Stomach (tissue), 8 donors: ENCODE measurements at regions not wholly inside any gene's neighbourhood (a gene's known extent, or its start where the extent isn't known, plus 50 kb on each side); places are given as distances from the start of the nearest gene placed in this dataset.

ENCODE experiments used
- DNase-seq, 2 donors: peaks; one replicate each; pipeline versions ENCODE4 v3.0.0 to v3.0.0-alpha.2; 2013 to 2019
- H3K27ac ChIP-seq, 5 donors: fragments of 200-600 bp in 4 of 5; sonication (generic) in 4 of 5; one replicate each; pipeline ENCODE4 v1.5.1; 2013 to 2019; ENCODE audit warnings: mild to moderate bottlenecking in 1 of 5, moderate library complexity in 1 of 5
- H3K27me3 ChIP-seq, 3 donors: fragments of 200-600 bp; sonication (generic); one replicate each; pipeline ENCODE4 v1.5.1; 2017 to 2019; ENCODE audit warnings: mixed run types in 1 of 3
- H3K36me3 ChIP-seq, 4 donors: fragments of 200-600 bp; sonication (generic); 1 replicate in 3 of 4; 2 replicates in 1 of 4; pipeline ENCODE4 v1.5.1; 2016 to 2019
- H3K4me1 ChIP-seq, 4 donors: fragments of 200-600 bp; sonication (generic); one replicate each; pipeline ENCODE4 v1.5.1; 2016 to 2019
- H3K4me3 ChIP-seq, 4 donors: fragments of 200-600 bp; sonication (generic) in 3 of 4; one replicate each; pipeline ENCODE4 v1.5.1; 2016 to 2019; ENCODE audit warnings: mild to moderate bottlenecking in 1 of 4
- H3K9me3 ChIP-seq, 4 donors: fragments of 200-600 bp; sonication (generic); one replicate each; pipeline ENCODE4 v1.5.1; 2016 to 2019
- EP300 ChIP-seq: sonication (generic); formaldehyde crosslinking; IDR thresholded peaks from one replicate; pipeline ENCODE4 v1.6.1; 2017; ENCODE audit warnings: antibody characterized with exemption
- POLR2A ChIP-seq, 4 donors: fragments of 450-650 bp; IDR thresholded peaks; one replicate each; pipeline ENCODE4 v1.6.1; 2016; ENCODE audit warnings: antibody characterized with exemption in 4 of 4, control low read depth in 2 of 4, mild to moderate bottlenecking in 1 of 4, moderate library complexity in 1 of 4
- POLR2AphosphoS5 ChIP-seq, 3 donors: sonication (generic); formaldehyde crosslinking; IDR thresholded peaks; one replicate each; pipeline ENCODE4 v1.6.1; 2016; ENCODE audit warnings: antibody characterized with exemption in 3 of 3
- WGBS, 5 donors: extraction: QIAGEN DNeasy Blood & Tissue Kit in 3 of 5; methylation state at CpG; one replicate each; pipeline versions ENCODE4 v1.1.5 to v1.1.7; 2013 to 2018; 5-methylcytosine and 5-hydroxymethylcytosine counted together
- intact Hi-C: fragments of 100-400 bp; cut with DNase I; formaldehyde crosslinking; loops from one replicate; pipeline ENCODE4 v1.15.1; 2023; ENCODE audit warnings: low total_unique reads
- TF ChIP-seq, protein P1 (sequence below), 7 experiments: fragments of 450-650 bp in 4 of 7; fragments of 200-600 bp in 3 of 7; sonication (generic) in 3 of 7; IDR thresholded peaks; one replicate each; pipeline ENCODE4 v1.5.1; 2016 to 2019; ENCODE audit warnings: antibody characterized with exemption in 7 of 7, control low read depth in 2 of 7, mild to moderate bottlenecking in 1 of 7
- donor health status: healthy with polysubstance abuse.
- donor health status: Bipolar disorder and iron deficiency.
- donor health status: healthy.

- WGBS, 5 donors = 85 to 97% (median 92%) methylated on average over 7 of the region's 7 CpGs
- Histone ChIP-seq H3K4me3 (no peak overlapping the region), H3K36me3 (no peaks in the 10 kb centered on the region), H3K9me3 (no peaks in the 10 kb centered on the region), H3K27ac (no peak overlapping the region), H3K27me3 (no peaks in the 10 kb centered on the region), H3K4me1 (peaks cover 0 to 7% (median 5%) of the 10 kb centered on the region in 4 donors)
- DNase-seq = no peak
- intact Hi-C loops = loop anchor here (5.0 to 10.0 kb wide), 2 partner anchors 200 to 383 kb away; no protein-coding TSS in a partner anchor
- TF ChIP-seq EP300 = no peak
- TF ChIP-seq, protein P1, sequence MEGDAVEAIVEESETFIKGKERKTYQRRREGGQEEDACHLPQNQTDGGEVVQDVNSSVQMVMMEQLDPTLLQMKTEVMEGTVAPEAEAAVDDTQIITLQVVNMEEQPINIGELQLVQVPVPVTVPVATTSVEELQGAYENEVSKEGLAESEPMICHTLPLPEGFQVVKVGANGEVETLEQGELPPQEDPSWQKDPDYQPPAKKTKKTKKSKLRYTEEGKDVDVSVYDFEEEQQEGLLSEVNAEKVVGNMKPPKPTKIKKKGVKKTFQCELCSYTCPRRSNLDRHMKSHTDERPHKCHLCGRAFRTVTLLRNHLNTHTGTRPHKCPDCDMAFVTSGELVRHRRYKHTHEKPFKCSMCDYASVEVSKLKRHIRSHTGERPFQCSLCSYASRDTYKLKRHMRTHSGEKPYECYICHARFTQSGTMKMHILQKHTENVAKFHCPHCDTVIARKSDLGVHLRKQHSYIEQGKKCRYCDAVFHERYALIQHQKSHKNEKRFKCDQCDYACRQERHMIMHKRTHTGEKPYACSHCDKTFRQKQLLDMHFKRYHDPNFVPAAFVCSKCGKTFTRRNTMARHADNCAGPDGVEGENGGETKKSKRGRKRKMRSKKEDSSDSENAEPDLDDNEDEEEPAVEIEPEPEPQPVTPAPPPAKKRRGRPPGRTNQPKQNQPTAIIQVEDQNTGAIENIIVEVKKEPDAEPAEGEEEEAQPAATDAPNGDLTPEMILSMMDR (IDR thresholded peaks at IDR 0.05) = no peak
- no peak for TF ChIP-seq POLR2A (IDR thresholded peaks at IDR 0.05)
- no peak for TF ChIP-seq POLR2AphosphoS5 (IDR thresholded peaks at IDR 0.05)
These were observed 178.0 kb downstream of the HAUS1 start for GRCh38 chr18:46282177-46282570.

- no peak overlapping the region for H3K27ac ChIP-seq
- no peak for DNase-seq
- peaks cover 0 to 7% (median 5%) of the 10 kb centered on the region in 4 donors for H3K4me1 ChIP-seq
- WGBS, 5 donors = 85 to 94% (median 93%) methylated on average over 7 of the region's 7 CpGs
- TF ChIP-seq POLR2AphosphoS5 (IDR thresholded peaks at IDR 0.05) (no peak), POLR2A (IDR thresholded peaks at IDR 0.05) (no peak), EP300 (no peak)
- TF ChIP-seq, protein P1 (IDR thresholded peaks at IDR 0.05) = no peak
- H3K36me3 ChIP-seq = no peaks in the 10 kb centered on the region
- no peaks in the 10 kb centered on the region for H3K27me3 ChIP-seq
- no peaks in the 10 kb centered on the region for H3K9me3 ChIP-seq
- intact Hi-C loops = loop anchor here (5.0 to 10.0 kb wide), 2 partner anchors 200 to 382 kb away; no protein-coding TSS in a partner anchor
- no peak overlapping the region for H3K4me3 ChIP-seq
These were observed 178.5 kb downstream of the HAUS1 start for GRCh38 chr18:46282646-46283045.

DNA sequence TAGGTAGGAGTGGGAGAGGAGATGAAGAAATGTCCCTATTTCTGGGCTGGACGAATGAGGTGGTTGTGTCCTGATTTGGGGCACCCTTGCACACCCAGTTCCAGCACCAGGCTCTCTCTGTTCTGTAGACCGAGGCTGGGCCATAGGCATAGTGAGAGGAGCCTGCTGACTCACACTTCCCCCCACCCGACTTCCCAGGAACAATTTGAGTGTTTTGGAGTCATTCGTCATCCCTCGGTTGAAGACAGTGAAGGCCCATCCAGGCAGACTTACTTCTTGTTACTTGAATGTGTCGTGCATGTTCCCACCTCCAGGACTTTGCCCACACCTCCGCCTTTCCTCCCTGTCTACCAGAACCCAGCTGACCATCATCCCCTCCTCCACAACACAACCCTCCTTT, 179.1 kb downstream of the HAUS1 start:
- no peak overlapping the region for H3K4me3 ChIP-seq
- H3K9me3 ChIP-seq = no peaks in the 10 kb centered on the region
- no peak overlapping the region for H3K27ac ChIP-seq
- DNase-seq = no peak
- H3K36me3 ChIP-seq = no peaks in the 10 kb centered on the region
- intact Hi-C loops = loop anchor here (5.0 to 10.0 kb wide), 2 partner anchors 199 to 382 kb away; no protein-coding TSS in a partner anchor
- TF ChIP-seq, protein P1 (IDR thresholded peaks at IDR 0.05) = no peak
- no peak for TF ChIP-seq POLR2AphosphoS5 (IDR thresholded peaks at IDR 0.05)
- H3K4me1 ChIP-seq = peaks cover 0 to 7% (median 5%) of the 10 kb centered on the region in 4 donors
- WGBS, 5 donors = 66 to 82% (median 74%) methylated on average over 7 of the region's 7 CpGs
- H3K27me3 ChIP-seq = no peaks in the 10 kb centered on the region

DNA sequence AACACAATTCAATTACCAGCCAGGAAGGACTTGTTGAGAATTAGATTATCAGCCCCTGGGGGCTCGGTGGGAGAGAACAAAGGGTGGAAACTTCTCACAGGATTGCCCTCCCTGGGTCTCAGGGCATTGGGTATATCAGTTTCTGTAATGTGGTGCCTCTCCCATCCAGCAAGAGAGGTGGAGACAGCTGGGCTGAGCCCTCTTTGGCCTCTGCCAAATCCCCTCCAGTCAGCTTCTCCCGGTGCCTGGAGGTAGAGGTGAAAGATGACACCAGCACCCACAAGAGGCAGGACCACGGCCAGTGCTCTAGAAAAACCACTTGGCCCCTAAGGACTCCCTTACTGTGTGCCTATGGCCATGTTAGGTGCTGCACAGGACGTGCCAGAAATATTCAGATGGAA, 179.7 kb downstream of the HAUS1 start:
- no peaks in the 10 kb centered on the region for H3K9me3 ChIP-seq
- no peaks in the 10 kb centered on the region for H3K27me3 ChIP-seq
- H3K36me3 ChIP-seq = no peaks in the 10 kb centered on the region
- no peak for DNase-seq
- 29 to 53% (median 42%) methylated on average over 2 to 4 of the region's 4 CpGs for WGBS, 5 donors
- peaks cover 0 to 7% (median 3%) of the 10 kb centered on the region in 4 donors for H3K4me1 ChIP-seq
- TF ChIP-seq POLR2A (IDR thresholded peaks at IDR 0.05) (no peak), EP300 (no peak), POLR2AphosphoS5 (IDR thresholded peaks at IDR 0.05) (no peak)
- TF ChIP-seq, protein P1 (IDR thresholded peaks at IDR 0.05) = no peak
- intact Hi-C loops = loop anchor here (5.0 to 10.0 kb wide), 2 partner anchors 198 to 381 kb away; no protein-coding TSS in a partner anchor
- no peak overlapping the region for H3K4me3 ChIP-seq
- no peak overlapping the region for H3K27ac ChIP-seq
